GM03348 (cell line): ENCODE measurements at regions not wholly inside any gene's neighbourhood (a gene's known extent, or its start where the extent isn't known, plus 50 kb on each side); places are given as distances from the start of the nearest gene placed in this dataset.
"Not testable (repeated sequence)": the region's sequence is repeated elsewhere in the genome, so short reads cannot be mapped to it uniquely, and the experiment has no call there.

Experiments
- DNase-seq: peaks from one replicate; pipeline ENCODE4 v3.0.0; 2012; ENCODE audit warnings: low spot score

- DNase-seq: not testable (repeated sequence)
Observed at GRCh38 chr3:14272959-14273560, 94.4 kb downstream of the LSM3 start.

- no peak for DNase-seq
Observed at GRCh38 chr3:14273901-14274611, 95.4 kb downstream of the LSM3 start.

- no peak for DNase-seq
Observed at GRCh38 chr3:14274612-14274936, 96.0 kb downstream of the LSM3 start.

- DNase-seq: no peak
Observed at GRCh38 chr3:14274999-14275961, 96.7 kb downstream of the LSM3 start.

GRCh38 chr3:14275962-14276909 lies 97.6 kb downstream of the LSM3 start:
- DNase-seq: no peak

- DNase-seq: no peak
Observed at GRCh38 chr3:14277557-14277956, 98.9 kb downstream of the LSM3 start.

- no peak for DNase-seq
Observed at GRCh38 chr3:14278265-14278798, 99.7 kb downstream of the LSM3 start.

GRCh38 chr3:14278799-14279625 lies 100.4 kb downstream of the LSM3 start:
- no peak for DNase-seq

- DNase-seq: no peak
Observed at GRCh38 chr3:14279626-14280061, 101.0 kb downstream of the LSM3 start.

- no peak for DNase-seq
Observed at GRCh38 chr3:14280326-14280725, 101.7 kb downstream of the LSM3 start.

GRCh38 chr3:14281053-14281452 lies 102.4 kb downstream of the LSM3 start:
- no peak for DNase-seq

- no peak for DNase-seq
Observed at GRCh38 chr3:14282001-14282705, 103.5 kb downstream of the LSM3 start.

GRCh38 chr3:14282706-14283075 lies 104.1 kb downstream of the LSM3 start:
- no peak for DNase-seq

- no peak for DNase-seq
Observed at GRCh38 chr3:14283092-14283812, 104.6 kb downstream of the LSM3 start.

GRCh38 chr3:14283813-14284438 lies 105.3 kb downstream of the LSM3 start:
- DNase-seq: no peak

- DNase-seq: no peak
Observed at GRCh38 chr3:14284694-14285547, 106.3 kb downstream of the LSM3 start.

GRCh38 chr3:14285548-14285925 lies 106.9 kb downstream of the LSM3 start:
- DNase-seq: no peak
